ENCODE measurements at regions not wholly inside any gene's neighbourhood (a gene's known extent, or its start where the extent isn't known, plus 50 kb on each side); places are given as distances from the start of the nearest gene placed in this dataset.
A peak's percentile ranks its signal among the peaks of the same experiment; 100 is the strongest.

DNA sequence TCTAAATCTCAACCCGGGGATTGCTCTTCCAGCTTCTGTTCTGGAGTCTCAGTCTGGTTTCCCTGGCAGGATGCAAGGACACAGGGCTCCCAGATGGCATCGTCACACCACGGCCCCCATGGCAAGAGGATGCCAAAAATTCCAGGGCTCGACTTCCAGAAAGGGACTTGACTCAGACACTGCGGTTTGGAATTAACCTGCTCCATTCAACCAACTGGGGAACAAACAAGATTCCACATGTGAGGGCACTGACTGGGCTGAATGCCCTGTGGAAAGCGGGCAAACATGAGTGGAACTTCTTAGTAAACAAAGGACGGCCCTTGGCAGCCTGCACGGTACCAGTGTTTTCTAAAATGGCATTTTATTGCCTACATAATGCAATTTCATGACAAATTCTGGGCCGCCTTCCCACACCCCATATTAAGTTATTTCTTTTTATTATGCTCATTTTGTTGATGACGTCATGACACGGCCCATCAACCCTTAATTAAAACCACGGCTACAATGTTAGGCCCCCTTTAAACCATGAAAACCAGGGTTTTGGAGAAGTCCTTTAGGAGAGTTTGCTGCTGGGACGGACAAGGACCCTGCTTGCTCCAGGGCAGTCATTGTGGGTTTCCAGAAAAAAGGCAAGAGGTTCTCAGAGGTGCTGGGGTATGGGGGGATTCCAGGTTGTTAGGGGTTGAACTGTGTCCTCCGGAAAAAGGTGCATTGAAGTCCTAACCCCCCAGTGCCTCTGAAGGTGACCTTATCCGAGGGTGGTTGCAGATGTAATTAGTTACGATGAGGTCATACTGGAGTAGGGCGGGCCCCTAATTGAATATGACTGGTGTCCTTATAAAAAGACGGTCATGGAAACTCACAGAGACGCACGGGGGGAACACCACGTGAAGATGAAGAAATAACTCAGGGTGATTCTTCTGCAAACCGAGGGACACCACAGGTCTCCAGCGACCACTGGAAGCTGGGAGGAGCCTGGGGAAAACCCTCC is 205.6 kb downstream of the FOXL1 start:
- Mint-ChIP-seq H3K27ac (no peak overlapping the region), H3K9me3 (no peaks in the 10 kb centered on the region), H3K36me3 (no peaks in the 10 kb centered on the region)
- DNase-seq (ENCODE audit: low spot score in 2 of 2) (no peak), ATAC-seq (no peak)

DNA sequence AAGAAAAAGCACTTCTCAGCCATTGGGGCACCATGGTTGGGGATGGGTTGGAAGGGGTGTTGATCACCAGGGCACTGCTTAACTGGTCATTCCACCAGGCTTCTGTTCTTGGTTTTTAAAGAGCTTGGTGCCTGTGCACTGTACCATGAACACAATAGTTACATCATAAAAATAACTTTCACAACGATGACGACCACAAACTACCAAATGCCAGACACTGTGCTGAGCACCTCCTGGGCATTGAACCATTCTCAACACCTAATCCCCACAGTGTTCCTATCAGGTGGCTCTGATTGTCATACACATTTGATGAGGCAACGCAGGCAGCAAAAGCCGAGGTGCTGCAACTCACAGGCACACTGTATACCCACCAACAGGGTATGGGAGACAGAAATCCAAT is 208.0 kb downstream of the FOXL1 start:
- ATAC-seq (no peak), DNase-seq (ENCODE audit: low spot score in 2 of 2) (no peak)
- Mint-ChIP-seq H3K9me3 (no peaks in the 10 kb centered on the region), H3K27ac (no peak overlapping the region), H3K36me3 (no peaks in the 10 kb centered on the region)

DNA sequence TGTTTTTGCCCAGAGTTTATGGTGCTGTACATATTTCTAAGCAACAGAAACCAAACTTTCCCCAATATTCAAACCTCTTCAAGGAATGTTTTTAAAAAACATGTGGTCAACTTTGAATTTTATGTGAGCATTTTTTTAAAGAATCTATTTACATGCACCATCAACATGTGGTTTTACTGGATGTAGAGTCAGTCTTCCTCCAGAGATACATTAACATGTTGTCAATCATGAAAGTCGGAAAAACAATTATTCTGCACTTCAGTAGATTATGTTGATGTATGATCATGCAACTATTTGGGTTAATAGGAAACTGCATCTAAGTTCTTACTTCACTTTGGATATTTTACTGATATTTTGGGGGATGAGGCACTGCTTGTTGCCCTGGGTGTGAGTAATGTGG is 208.6 kb downstream of the FOXL1 start:
- ATAC-seq (no peak), DNase-seq (ENCODE audit: low spot score in 2 of 2) (no peak)
- Mint-ChIP-seq H3K9me3 (no peaks in the 10 kb centered on the region), H3K27ac (no peak overlapping the region), H3K36me3 (no peaks in the 10 kb centered on the region)

DNA sequence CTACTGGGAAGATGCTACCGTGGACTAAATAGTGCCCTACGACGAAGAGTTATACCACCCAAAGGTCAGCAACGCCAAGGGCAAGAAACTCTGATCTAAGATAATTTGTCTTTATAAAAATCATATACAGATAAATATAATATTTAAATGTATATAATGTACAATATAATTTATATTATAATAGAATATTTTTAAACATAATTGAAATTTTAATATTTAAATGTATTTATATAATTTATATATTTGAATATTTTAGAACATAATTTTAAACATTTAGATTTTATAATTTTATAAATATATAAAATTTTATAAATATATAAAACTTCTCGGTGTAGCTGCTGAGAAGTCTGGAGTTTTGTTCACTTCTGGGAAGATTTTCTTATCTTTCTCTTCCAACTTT is 209.2 kb downstream of the FOXL1 start:
- no peak for DNase-seq (ENCODE audit: low spot score in 2 of 2)
- peak overlapping the region in 1 of 2 donors; percentile 74 for H3K27ac Mint-ChIP-seq

DNA sequence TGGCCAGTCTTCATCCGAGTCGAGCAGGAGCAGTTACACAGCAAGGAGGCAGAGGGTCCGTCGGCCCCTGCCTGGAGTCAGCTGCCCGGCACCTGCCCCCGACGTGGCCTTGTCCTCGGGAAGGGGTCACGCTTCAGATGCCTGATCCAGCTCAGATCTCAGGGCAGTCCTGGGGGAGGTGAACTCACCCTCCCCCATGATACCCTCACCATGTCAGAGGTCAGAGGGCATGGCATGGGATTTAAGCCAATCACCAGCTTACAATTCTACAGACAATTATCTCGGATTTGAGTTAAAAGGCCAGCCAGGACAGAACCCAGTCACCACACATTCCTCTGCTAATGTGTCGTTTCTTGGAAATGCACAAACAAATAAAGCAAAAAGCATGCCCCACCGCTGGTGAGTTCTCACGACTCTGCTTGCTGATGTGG is 211.3 kb downstream of the FOXL1 start:
- no peaks in the 10 kb centered on the region for H3K9me3 Mint-ChIP-seq
- no peak for DNase-seq (ENCODE audit: low spot score in 2 of 2)
- H3K36me3 Mint-ChIP-seq = no peaks in the 10 kb centered on the region
- H3K27ac Mint-ChIP-seq = no peak overlapping the region
- no peak for ATAC-seq

More for the DNA sequence above, 209.2 kb downstream of the FOXL1 start:
- Mint-ChIP-seq H3K9me3 (no peaks in the 10 kb centered on the region), H3K36me3 (no peaks in the 10 kb centered on the region)
- ATAC-seq = no peak

DNA sequence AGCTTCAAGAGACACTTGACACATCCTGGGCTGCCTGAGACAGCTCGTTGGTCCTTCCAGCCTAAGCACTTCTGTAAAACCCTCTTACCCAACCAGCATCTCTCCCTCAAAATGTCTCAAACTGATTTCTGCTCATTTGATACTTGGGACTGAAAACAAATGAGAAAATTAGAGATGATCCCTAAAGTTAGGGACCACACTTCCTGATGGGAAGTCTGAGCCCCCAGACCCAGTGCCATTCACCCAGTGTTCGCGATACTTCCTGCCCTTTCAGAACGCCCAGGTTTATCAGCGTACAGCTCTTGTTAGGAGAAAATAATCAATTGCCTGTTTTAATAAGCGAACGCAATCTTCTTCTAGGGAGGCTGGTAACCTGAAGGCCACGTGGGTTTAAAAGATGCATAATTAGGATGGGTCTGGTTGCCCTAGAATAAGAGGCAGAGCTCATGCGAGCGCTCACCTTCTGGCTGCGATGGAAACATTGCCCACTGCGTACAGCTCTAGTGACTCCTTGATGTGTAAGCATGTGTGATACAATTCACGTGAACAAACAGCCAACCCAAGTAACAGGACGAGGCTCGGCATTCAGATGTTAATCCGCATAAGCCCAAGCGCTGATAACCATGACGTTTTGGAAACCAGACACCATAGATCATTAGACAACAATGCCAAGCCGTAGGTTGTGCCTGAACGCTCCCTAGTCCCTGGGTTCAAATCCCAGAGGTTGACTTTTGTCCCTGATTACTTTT is 213.1 kb downstream of the FOXL1 start:
- H3K9me3 Mint-ChIP-seq = no peaks in the 10 kb centered on the region
- H3K27ac Mint-ChIP-seq = no peak overlapping the region
- no peak for ATAC-seq
- DNase-seq (ENCODE audit: low spot score in 2 of 2) = no peak
- H3K36me3 Mint-ChIP-seq = no peaks in the 10 kb centered on the region

DNA sequence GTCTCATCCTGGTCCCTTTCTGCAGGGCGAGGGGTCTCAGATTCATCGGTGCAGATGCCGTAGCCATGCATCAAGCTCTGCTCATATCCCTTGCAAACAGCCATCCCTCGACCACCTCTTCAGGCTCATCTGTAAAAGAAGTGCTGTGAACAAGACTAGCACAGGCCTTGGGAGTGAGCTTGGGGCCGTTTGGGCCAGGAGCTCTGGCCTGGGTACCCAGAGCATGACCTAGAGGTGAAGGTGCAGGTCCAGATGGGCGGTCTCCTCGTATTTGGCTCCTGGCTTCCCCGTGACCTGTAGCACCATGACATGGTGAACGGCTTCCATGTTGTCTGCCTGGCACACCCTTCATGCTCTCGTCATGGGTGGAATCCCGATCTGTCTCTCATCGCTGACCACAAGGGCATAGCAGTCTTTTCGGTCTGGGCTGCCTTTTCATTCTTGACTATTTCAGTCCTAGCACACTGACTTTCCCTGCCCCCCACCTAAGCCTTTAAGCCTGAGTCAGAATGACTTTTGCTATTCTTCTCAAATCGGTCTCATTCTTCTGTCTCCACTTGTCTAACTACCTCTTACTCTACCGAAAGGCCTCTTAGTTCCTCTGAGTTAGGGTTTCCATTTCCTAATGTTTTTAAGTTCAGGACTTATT is 216.0 kb downstream of the FOXL1 start:
- no peak overlapping the region for H3K27ac Mint-ChIP-seq
- DNase-seq (ENCODE audit: low spot score in 2 of 2) (no peak), ATAC-seq (no peak)
- H3K36me3 Mint-ChIP-seq = no peaks in the 10 kb centered on the region
- H3K9me3 Mint-ChIP-seq = peaks cover 0 to 2% of the 10 kb centered on the region in 2 donors

DNA sequence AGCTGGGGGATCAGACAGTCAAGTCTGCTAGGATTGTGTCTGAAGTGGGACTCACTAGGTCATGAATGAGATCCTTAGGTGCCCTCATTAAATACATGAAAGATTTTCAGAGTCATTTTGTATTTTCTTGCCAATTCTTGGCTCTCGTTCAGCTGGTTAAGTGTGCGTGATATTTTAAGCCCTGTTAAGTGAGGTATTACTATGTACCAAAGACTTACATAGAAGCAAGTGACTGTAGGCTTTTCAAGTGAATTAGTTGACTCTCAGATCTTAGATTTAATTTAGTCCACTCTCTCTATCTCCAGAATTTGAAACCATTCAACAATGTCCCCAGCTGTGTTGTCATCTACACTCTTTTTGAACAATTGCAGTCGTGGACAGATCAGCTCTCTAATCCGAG is 219.4 kb downstream of the FOXL1 start:
- DNase-seq (ENCODE audit: low spot score in 2 of 2) = no peak
- no peaks in the 10 kb centered on the region for H3K36me3 Mint-ChIP-seq

DNA sequence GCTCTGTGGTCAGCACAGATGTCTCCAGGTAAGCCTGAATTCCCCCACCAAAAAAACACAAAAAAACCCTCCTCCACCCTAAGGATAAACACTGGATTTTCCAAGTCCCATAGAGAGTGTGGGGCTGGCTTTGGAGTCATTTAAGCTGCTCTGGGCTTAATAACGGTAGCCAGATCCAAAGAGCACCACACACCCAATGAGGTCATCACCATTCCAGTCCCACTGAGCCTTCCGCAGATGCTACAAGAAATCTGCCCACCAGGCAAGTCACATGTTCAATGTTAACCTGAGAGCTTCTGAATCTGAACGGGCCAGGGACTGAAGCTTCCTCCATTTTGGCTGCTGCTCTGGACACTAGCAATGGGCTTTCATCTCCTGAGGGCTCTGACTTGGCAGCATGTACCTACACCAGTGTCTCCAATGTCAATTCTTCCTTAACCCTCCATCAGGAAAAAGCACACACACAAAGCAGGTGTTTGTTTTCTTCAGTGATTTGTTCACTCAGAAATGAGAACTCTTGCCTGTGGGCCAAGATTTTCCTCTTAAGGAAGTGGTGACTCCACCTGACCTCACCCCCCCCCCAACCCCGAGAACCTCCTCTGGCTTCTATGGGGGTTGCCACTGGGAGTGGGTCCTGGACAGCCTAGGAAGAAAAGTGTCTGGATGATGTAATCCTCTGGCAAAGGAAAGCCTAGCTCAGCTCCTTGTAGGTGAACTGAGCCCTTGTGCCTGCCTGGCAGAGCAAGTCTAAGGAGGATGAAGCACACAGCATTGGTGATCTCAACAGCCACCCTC is 220.1 kb downstream of the FOXL1 start:
- Mint-ChIP-seq H3K36me3 (no peaks in the 10 kb centered on the region), H3K27ac (no peak overlapping the region), H3K9me3 (peaks cover 0 to 5% of the 10 kb centered on the region in 2 donors)
- ATAC-seq (no peak), DNase-seq (ENCODE audit: low spot score in 2 of 2) (no peak)

More for the DNA sequence above, 219.4 kb downstream of the FOXL1 start:
- H3K9me3 Mint-ChIP-seq = peaks cover 0 to 5% of the 10 kb centered on the region in 2 donors
- ATAC-seq = no peak
- no peak overlapping the region for H3K27ac Mint-ChIP-seq

DNA sequence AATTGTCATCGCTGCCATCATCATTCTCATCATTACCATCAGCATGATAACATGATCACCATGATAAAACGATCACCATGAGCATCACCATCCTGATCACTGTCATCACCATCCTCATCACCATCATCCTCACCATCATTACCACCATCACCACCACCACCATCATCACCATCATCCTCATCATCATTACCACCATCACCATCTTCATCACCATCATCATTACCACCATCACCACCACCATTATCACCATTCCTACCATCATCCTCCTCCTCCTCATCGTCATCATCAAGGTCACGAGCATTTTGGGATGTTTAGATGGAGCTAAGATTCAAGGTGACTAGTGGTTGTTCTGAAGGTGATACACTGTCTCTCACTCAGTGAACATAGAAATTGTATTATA is 221.0 kb downstream of the FOXL1 start:
- ATAC-seq (no peak), DNase-seq (ENCODE audit: low spot score in 2 of 2) (no peak)
- H3K27ac Mint-ChIP-seq = no peak overlapping the region

DNA sequence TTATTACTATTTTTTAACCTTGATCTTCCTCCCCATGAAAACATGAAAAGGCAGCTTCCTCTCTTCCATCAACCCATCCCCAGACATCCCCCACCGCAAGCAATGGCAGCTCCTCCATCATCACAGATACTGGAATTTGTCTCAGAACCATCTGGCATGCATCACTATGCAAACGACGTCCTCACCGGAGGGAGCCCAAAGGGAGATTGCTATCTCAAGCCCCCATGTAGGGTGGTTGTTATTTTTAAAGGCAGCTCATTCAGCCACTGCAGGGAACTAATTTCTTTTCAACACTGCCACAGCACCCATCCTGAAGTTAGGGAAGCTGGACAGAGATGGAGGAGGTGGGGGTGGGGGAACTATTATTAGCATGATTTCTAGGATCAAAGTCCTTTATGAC is 222.5 kb downstream of the FOXL1 start:
- Mint-ChIP-seq H3K9me3 (peaks cover 0 to 5% of the 10 kb centered on the region in 2 donors), H3K27ac (no peak overlapping the region), H3K36me3 (no peaks in the 10 kb centered on the region)
- DNase-seq (ENCODE audit: low spot score in 2 of 2) (no peak), ATAC-seq (no peak)

More for the DNA sequence above, 221.0 kb downstream of the FOXL1 start:
- Mint-ChIP-seq H3K9me3 (peaks cover 0 to 5% of the 10 kb centered on the region in 2 donors), H3K36me3 (no peaks in the 10 kb centered on the region)

DNA sequence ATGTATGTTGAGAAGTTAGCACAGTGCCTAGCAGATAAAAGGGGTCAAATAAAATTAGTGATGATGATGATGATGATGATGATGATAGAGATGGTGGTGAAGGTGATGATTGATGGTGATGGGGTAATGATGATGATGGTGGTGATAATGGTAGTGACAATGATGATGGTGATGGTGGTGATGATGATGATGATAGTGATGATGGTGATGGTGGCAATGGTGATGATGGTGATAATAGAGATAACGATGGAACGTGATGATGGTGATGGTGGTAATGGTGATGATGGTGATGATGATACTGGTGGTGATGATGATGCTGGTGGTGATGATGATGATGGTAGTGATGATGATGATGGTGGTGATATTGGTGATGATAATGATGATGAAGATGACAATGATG is 223.7 kb downstream of the FOXL1 start:
- DNase-seq (ENCODE audit: low spot score in 2 of 2) = no peak
- no peak for ATAC-seq
- no peaks in the 10 kb centered on the region for H3K36me3 Mint-ChIP-seq
- peaks cover 0 to 5% of the 10 kb centered on the region in 2 donors for H3K9me3 Mint-ChIP-seq
- no peak overlapping the region for H3K27ac Mint-ChIP-seq

DNA sequence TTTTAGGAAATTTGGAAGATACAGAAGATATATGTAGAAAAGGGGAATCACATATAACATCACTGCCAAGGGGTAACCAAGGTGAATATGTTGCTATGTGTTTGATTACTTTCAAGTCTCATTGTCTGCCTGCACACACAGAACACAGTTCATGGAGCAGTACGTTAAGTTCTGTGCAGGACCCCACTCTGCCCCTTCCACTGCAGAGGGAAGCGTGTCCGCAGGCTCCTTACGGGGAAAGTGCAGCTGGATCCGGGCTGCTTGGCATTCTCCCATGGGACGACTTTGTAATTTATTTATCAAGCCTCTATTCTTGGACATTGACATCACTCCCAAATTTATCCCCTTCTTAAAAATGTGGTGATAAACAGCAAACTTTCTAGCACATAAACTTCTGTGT is 226.8 kb downstream of the FOXL1 start:
- H3K36me3 Mint-ChIP-seq = no peaks in the 10 kb centered on the region
- DNase-seq (ENCODE audit: low spot score in 2 of 2) = no peak
- ATAC-seq = no peak
- H3K9me3 Mint-ChIP-seq = no peaks in the 10 kb centered on the region
- no peak overlapping the region for H3K27ac Mint-ChIP-seq

DNA sequence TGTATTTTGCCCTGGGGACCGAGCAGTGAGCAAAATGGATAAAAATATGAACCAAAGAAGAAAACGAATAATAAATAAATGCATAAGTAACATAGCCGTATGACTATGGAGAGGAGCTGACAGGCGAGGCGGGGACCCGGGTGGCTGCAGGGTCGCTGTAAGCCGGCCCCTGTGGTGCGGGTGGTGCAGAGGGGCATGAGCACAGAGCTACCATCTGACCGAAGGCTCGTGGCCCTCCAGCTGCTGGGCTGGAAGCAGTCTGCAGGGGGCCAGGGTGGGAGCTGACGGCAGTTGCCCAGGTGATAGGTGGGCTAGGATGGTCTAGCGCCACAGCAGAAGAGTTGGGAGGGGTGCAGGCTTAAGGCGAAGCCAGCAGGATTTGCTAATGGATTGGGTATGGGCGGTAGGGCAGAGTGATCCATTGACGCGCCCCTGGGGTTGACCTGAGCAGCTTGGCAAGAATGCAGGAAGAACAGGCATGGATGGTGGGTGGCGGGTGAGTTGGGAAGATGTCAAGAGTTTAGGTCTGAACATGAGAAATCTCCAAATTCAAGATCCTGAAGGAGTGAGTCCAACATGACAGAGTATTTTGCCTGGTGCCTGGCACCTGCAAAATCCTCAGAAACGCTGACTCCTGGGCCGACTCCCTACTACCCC is 228.0 kb downstream of the FOXL1 start:
- no peak for DNase-seq (ENCODE audit: low spot score in 2 of 2)
- Mint-ChIP-seq H3K36me3 (no peaks in the 10 kb centered on the region), H3K9me3 (no peaks in the 10 kb centered on the region), H3K27ac (no peak overlapping the region)
- no peak for ATAC-seq

DNA sequence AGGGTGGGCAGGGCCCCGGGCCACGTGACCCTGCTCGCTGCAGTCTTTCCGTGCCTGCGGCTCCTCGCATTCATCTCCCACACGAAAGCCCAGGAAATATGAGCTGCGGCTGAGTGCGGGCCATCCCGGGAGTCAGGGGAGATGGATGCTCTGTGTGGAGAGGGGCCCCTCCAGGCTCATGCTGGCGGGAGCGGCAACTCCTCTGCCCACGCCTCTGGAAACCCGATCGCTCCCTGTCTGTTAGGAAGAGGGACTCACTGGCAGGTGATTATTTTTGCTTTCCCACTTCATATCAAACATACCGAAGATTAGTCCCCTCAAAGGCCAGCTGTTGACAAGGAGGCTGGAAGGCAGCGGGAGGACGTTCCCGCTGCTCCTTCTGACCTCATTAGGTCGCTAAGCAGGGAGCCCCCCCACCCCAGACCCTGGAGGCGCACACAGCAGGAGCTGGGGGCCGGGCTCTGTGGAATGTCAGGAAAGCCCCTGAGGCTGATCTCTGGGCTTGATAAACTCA is 228.5 kb downstream of the FOXL1 start:
- ATAC-seq (no peak), DNase-seq (ENCODE audit: low spot score in 2 of 2) (no peak)
- Mint-ChIP-seq H3K27ac (no peak overlapping the region), H3K36me3 (no peaks in the 10 kb centered on the region), H3K9me3 (no peaks in the 10 kb centered on the region)

All from activated naive CD4-positive, alpha-beta T cell treated with anti-CD3 and anti-CD28 coated beads, Interleukin-2, amount 50 U/mL, for 72 hours (primary cell).